Non-pigmented ciliary epithelial cell (primary cell): ENCODE measurements at regions not wholly inside any gene's neighbourhood (a gene's known extent, or its start where the extent isn't known, plus 50 kb on each side); places are given as distances from the start of the nearest gene placed in this dataset.
A peak's percentile ranks its signal among the peaks of the same experiment; 100 is the strongest.

ENCODE experiments used
- DNase-seq: peaks from one replicate; pipeline ENCODE4 v3.0.0-alpha.2; 2010; ENCODE audit warnings: low read depth

- DNase-seq, result peak; percentile 86
Measured at GRCh38 chr5:13477118-13477737, 467.3 kb downstream of the DNAH5 start.

DNA sequence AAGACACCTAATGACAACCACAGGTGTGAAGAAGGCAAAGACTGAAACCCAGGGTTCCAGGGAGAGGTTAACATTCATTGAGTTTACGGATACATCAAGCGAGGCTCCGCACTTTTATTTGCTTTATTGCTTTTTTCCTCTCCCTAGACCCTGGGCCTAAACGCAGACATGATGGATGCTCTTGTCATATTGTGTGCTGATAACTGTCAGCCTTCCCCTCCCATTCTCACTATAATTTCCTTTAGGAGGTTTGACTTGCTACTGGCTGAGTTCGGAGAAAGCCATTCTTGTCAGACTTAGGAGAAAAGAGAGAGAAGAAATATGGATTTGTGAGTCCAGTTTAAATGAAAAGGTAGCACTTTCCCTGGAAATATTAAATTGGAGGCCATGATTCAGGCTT lies 471.6 kb downstream of the DNAH5 start:
- DNase-seq, result no peak

GRCh38 chr5:13470975-13471374 lies 473.5 kb downstream of the DNAH5 start:
- no peak for DNase-seq

- no peak for DNase-seq
Measured at GRCh38 chr5:13470263-13470662, 474.2 kb downstream of the DNAH5 start.

DNA sequence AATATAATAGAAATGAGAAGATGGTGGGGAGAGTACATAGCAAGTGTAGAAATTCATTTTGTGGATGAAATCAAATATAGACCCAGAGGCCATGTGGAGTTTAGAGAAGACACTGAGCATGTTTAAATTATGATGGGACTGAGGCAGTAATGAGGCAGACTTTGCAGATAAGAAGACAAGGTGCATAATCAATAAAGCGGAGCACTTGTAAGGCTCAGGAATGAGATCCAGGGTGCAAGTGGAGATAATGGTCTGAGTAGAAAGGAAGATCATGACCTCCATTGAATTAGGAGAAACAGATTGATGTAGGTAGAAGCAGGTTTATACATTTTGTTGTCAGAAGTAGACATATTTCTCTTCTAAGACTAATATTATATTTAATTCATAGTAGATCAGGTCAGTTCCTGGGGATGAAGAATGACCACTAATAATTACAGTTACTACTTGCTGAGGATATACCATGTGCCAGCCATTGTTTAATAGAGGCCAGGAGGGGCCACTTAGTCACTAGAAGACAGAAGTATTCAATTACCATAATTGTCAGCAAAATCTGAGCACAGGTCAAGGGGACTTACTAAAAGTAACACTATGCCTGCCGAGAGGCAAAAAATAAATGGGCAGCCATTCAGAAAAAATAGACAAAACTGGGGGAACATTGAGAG lies 479.8 kb downstream of the DNAH5 start:
- no peak for DNase-seq

- DNase-seq, result no peak
Measured at GRCh38 chr5:13460587-13460986, 483.9 kb downstream of the DNAH5 start.

DNA sequence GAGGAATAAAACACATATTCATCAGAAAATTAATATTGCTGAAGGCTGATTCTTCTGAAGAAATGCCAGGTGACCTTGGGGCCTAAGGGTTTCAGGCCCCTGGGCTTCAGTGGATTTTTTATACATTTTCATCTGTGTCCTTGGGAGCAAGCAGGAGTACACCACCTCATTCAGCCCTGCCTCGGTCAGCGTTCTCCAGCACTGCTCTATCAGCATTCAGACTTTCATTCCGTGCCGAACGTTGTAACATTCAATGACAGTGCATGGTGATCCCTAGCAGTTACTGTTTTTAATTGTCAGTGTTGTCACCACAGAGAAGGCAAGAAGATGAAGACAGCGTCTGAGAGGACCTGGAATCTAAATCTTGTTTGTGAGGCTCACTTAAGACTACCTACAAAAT lies 490.4 kb downstream of the DNAH5 start:
- no peak for DNase-seq

DNA sequence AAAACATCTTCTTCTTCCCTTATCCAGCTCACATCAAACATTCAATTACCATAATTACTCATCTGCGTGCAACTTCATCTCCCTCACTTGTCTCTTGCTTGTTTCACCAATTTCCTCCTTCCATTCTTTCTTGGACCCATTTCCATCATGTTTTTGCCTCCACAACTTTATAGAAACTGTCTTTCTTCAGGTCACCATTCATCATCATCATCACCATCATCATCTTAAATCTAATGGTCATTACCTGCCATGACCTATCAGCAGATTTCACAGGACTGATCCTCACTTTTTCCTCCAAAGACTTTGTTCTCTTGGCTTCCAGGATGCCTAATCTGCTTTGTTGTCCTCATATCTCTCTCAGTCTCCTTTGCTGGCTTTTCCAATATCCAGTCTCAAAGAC lies 495.6 kb downstream of the DNAH5 start:
- DNase-seq, result no peak

DNA sequence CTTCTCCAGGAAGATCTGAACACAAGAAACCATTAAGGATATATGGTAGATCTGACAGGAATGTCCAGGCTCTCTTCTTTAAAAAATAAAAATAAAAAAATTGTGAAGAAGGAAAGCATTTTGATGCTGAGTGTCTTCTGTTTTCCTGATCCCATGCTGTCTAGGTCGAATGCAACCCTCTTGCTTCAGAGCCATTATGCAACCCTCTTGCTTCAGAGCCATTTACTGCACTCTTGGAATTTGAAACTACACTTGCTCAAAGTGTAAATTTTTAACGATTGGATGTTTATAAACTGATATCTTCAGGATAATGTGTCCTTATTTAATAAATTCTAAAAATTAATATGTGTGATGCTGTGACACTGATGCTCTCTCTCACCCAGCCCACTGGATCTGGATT lies 505.1 kb downstream of the DNAH5 start:
- no peak for DNase-seq

- DNase-seq, result no peak
Measured at GRCh38 chr5:13427827-13428557, 516.5 kb downstream of the DNAH5 start.

DNA sequence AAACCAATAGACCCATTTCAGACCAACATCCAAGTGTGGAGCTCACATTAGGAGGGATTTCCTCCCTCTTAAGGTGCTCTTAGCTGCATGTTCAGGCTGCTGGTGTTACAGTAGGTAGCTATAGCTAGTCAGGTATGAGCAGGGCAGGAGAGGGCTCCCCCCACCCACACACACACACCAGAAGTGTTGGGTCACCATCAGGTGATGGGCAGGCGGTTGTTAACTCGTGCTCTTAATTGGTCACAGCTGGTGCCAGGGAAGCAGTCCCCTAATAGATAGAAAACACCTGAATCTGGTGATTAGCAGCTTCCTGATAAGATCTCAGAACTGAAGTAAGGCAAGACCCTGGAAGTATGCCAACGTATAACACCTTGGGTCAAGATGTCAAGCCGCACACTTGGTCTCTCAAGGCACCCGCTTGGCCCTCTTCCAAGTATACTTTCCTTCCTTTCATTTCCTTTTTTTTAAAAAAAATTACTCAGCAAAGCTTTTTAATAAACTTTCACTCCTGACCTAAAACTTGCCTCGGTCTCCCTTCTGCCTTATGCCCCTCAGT lies 532.4 kb downstream of the DNAH5 start:
- no peak for DNase-seq

DNA sequence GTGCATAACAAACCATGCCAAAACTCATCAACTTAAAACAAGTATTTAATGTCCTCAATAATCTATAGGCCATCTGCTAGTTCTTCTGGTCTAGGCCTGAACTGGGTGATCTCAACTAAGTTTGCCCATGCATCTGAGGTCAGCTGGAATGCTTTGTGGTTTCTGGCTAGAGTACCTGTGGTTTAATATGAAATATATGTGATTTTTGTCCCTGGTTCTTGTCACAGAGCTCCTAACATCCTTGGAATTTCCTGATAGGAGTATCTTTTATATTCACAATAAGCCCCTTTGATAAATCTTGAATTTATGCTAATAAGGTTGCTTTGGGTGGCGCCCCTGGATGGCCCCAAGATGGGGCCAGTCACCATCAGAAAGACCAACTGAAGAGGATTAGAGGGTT lies 535.9 kb downstream of the DNAH5 start:
- DNase-seq, result peak; percentile 18

DNA sequence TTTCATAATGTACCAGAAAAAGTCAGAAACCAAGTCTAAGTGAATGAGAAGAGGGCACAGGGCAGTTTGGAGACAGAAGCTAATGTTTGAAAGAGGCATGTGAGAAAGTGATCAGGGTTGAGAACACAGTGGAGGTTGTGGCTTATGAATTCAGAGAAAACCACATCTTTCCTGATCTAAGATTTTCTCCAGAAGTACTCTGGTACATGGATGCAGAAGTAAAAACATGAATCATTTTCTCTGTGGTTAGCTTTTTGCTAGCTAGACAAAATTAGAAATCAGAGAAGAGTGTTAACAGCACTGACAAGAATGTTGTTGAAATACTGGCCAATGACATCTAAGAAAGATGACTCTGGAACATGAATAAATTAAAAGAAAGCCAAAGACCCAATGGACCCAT lies 541.1 kb downstream of the DNAH5 start:
- DNase-seq, result peak; percentile 17

DNA sequence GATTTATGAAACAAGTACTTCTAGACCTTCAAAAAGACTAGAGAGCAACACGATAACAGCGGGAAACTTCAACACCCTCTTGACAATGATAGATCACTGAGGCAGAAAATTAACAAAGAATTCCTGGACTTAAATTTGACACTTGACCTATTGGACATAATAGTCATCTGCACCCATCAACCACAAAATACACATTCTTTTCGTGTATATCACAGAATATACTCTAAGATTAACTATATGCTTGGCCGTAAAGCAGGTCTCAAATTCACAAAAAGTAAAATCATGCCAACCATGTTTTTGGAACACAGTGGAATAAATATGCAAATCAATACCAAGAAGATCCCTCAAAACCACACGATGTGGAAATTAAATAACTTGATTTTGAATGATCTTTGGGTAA lies 559.4 kb downstream of the DNAH5 start:
- no peak for DNase-seq

DNA sequence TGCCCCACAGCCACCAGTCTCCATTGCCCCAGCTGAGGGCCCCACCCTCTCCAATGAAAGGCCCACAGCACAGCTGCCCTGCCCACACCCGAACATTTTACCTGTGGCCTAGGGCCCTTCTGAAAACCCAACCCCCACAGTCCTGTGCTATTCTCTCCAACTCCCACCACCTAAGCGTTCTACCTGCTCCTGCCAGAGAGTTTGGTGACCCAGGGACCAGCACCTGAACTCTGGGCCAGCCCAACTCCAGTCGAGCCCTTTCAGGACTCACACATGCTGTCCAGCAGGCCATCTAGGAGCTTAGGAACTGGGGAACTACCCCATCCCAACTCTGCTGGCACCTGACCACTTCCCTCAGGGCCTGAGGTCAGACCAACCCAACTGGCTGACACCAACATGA lies 562.3 kb downstream of the DNAH5 start:
- no peak for DNase-seq

GRCh38 chr5:13378091-13378490 lies 566.4 kb downstream of the DNAH5 start:
- no peak for DNase-seq

DNA sequence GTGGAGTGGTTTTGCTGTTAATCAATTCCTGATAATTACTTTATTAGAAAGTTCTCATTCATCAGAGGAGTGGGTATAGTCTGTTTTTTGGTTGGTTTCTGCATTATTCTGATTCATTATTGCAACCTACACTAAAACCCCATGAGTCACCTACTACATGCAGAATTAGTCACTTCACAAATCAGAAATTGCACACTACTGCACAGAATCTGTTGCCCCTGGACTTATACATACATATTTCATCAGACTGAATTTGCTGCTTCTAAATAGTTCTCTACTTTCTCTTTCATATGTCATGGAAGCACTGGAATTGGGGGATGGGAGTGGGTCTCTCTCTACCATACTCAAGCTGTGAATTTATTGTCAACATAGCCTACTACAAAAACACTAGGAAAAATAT lies 585.1 kb downstream of the DNAH5 start:
- DNase-seq, result peak; percentile 42

DNA sequence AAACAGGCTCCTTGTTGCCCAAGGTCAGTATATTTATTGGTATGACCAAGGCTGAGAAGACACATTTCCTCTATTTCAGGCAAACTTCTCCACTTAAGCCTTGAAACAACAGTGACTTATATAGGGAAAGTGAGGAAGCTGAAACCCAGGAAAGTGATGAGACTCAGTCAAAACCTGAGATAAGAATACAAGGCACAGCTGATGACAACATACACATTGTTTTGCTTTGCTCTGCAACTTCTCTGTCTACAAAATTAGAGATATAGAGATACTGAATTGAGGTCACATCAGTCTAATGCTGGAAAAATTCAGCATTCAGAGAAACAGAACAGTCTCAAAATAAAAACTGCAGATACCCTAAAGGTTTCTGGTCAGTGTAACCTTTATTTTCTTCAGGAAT lies 586.1 kb downstream of the DNAH5 start:
- no peak for DNase-seq

- no peak for DNase-seq
Measured at GRCh38 chr5:13357929-13358328, 586.6 kb downstream of the DNAH5 start.

- DNase-seq, result no peak
Measured at GRCh38 chr5:13356226-13356625, 588.3 kb downstream of the DNAH5 start.

- DNase-seq, result no peak
Measured at GRCh38 chr5:13354611-13355010, 589.9 kb downstream of the DNAH5 start.

GRCh38 chr5:13350767-13351166 lies 593.7 kb downstream of the DNAH5 start:
- DNase-seq, result no peak

GRCh38 chr5:13348568-13348967 lies 595.9 kb downstream of the DNAH5 start:
- no peak for DNase-seq
